ENCODE measurements at regions not wholly inside any gene's neighbourhood (a gene's known extent, or its start where the extent isn't known, plus 50 kb on each side); places are given as distances from the start of the nearest gene placed in this dataset.

GRCh38 chr20:57118107-57118769 is 148.2 kb downstream of the BMP7 start:
- H3K27me3 ChIP-seq (ENCODE audit: low read depth, low read length) = peaks cover 16% of the 10 kb centered on the region
- no peak overlapping the region for H3K4me3 ChIP-seq (ENCODE audit: low read length)
- no peak overlapping the region for H3K4me2 ChIP-seq (ENCODE audit: low read length)
- no peaks in the 10 kb centered on the region for H3K9me3 ChIP-seq (ENCODE audit: insufficient read depth, low read length)
- H2AFZ ChIP-seq (ENCODE audit: low read depth, low read length) = no peak overlapping the region
- no peak overlapping the region for H3K9ac ChIP-seq (ENCODE audit: low read length)
- H3K36me3 ChIP-seq (replicated peaks; ENCODE audit: low read depth, low read length) = no peaks in the 10 kb centered on the region
- H3K79me2 ChIP-seq (ENCODE audit: low read length) = no peaks in the 10 kb centered on the region
- H4K20me1 ChIP-seq (ENCODE audit: insufficient read depth, low read length) = no peaks in the 10 kb centered on the region
- no peaks in the 10 kb centered on the region for H3K4me1 ChIP-seq (ENCODE audit: low read length)
- TF ChIP-seq EZH2phosphoT487 (IDR thresholded peaks at IDR 0.05; ENCODE audit: low read depth) = no peak
- no peak for TF ChIP-seq CTCF (IDR thresholded peaks at IDR 0.05; ENCODE audit: low read depth, low read length)
- H3K27ac ChIP-seq (ENCODE audit: low read length) = no peak overlapping the region
